Skeletal muscle cell (primary cell): ENCODE measurements at regions not wholly inside any gene's neighbourhood (a gene's known extent, or its start where the extent isn't known, plus 50 kb on each side); places are given as distances from the start of the nearest gene placed in this dataset.
"Not testable (repeated sequence)": the region's sequence is repeated elsewhere in the genome, so short reads cannot be mapped to it uniquely, and the experiment has no call there.

Experiments used
- DNase-seq: peaks from one replicate; pipeline ENCODE4 v3.0.0-alpha.2; 2010; ENCODE audit warnings: low read depth
- H3K4me3 ChIP-seq: 2 replicates; pipeline ENCODE4 v1.5.1; 2011; ENCODE audit warnings: low read depth, mild to moderate bottlenecking, control low read depth, low read length, moderate library complexity

GRCh38 chr3:95587641-95588040, 1226.8 kb upstream of the EPHA6 start:
- DNase-seq, H3K4me3 ChIP-seq: not testable (repeated sequence)

- H3K4me3 ChIP-seq, result no peak overlapping the region
- no peak for DNase-seq
Observed at GRCh38 chr3:95588473-95588872, 1225.9 kb upstream of the EPHA6 start.

- no peak for DNase-seq
- no peak overlapping the region for H3K4me3 ChIP-seq
Observed at GRCh38 chr3:95595416-95596075, 1218.8 kb upstream of the EPHA6 start.

- no peak for DNase-seq
- no peak overlapping the region for H3K4me3 ChIP-seq
Observed at GRCh38 chr3:95607926-95608325, 1206.5 kb upstream of the EPHA6 start.

- DNase-seq, result no peak
- no peak overlapping the region for H3K4me3 ChIP-seq
Observed at GRCh38 chr3:95609411-95609810, 1205.0 kb upstream of the EPHA6 start.

GRCh38 chr3:95612611-95613010, 1201.8 kb upstream of the EPHA6 start:
- DNase-seq, result no peak

GRCh38 chr3:95613993-95614392, 1200.4 kb upstream of the EPHA6 start:
- no peak for DNase-seq
- H3K4me3 ChIP-seq, result no peak overlapping the region

More at GRCh38 chr3:95612611-95613010, 1201.8 kb upstream of the EPHA6 start:
- H3K4me3 ChIP-seq, result no peak overlapping the region

- H3K4me3 ChIP-seq, result no peak overlapping the region
- no peak for DNase-seq
Observed at GRCh38 chr3:95615592-95616310, 1198.6 kb upstream of the EPHA6 start.

- DNase-seq, result no peak
- no peak overlapping the region for H3K4me3 ChIP-seq
Observed at GRCh38 chr3:95626107-95626506, 1188.3 kb upstream of the EPHA6 start.

- DNase-seq, result no peak
Observed at GRCh38 chr3:95627293-95627692, 1187.1 kb upstream of the EPHA6 start.

GRCh38 chr3:95627697-95628096, 1186.7 kb upstream of the EPHA6 start:
- no peak for DNase-seq
- H3K4me3 ChIP-seq, result no peak overlapping the region

More at GRCh38 chr3:95627293-95627692, 1187.1 kb upstream of the EPHA6 start:
- no peak overlapping the region for H3K4me3 ChIP-seq

GRCh38 chr3:95629802-95630201, 1184.6 kb upstream of the EPHA6 start:
- H3K4me3 ChIP-seq, result no peak overlapping the region
- no peak for DNase-seq

- no peak for DNase-seq
- no peak overlapping the region for H3K4me3 ChIP-seq
Observed at GRCh38 chr3:95645291-95645690, 1169.1 kb upstream of the EPHA6 start.

GRCh38 chr3:95654570-95655362, 1159.6 kb upstream of the EPHA6 start:
- no peak for DNase-seq
- H3K4me3 ChIP-seq, result no peak overlapping the region

GRCh38 chr3:95655363-95655986, 1158.9 kb upstream of the EPHA6 start:
- DNase-seq, result no peak
- no peak overlapping the region for H3K4me3 ChIP-seq

GRCh38 chr3:95670765-95671164, 1143.6 kb upstream of the EPHA6 start:
- DNase-seq, result no peak
- no peak overlapping the region for H3K4me3 ChIP-seq

GRCh38 chr3:95673215-95673614, 1141.2 kb upstream of the EPHA6 start:
- H3K4me3 ChIP-seq, result no peak overlapping the region
- DNase-seq, result no peak

- DNase-seq, result no peak
- no peak overlapping the region for H3K4me3 ChIP-seq
Observed at GRCh38 chr3:95705786-95706418, 1108.5 kb upstream of the EPHA6 start.

GRCh38 chr3:95707268-95707667, 1107.1 kb upstream of the EPHA6 start:
- no peak for DNase-seq
- H3K4me3 ChIP-seq, result no peak overlapping the region
